Peyer's patch (tissue), 4 donors: ENCODE measurements at regions not wholly inside any gene's neighbourhood (a gene's known extent, or its start where the extent isn't known, plus 50 kb on each side); places are given as distances from the start of the nearest gene placed in this dataset.

Experiments used
- CTCF ChIP-seq, 6 experiments: fragments of 450-650 bp in 4 of 6; fragments of 200-600 bp in 2 of 6; sonication (generic) in 1 of 6; IDR thresholded peaks; one replicate each; pipeline ENCODE4 v1.5.1; 2017 to 2019; ENCODE audit warnings: antibody characterized with exemption in 6 of 6, mild to moderate bottlenecking in 3 of 6, moderate library complexity in 1 of 6
- POLR2A ChIP-seq, 2 donors: fragments of 450-650 bp; IDR thresholded peaks; one replicate each; pipeline ENCODE4 v1.5.1; 2017; ENCODE audit warnings: antibody characterized with exemption in 2 of 2, mild to moderate bottlenecking in 2 of 2, moderate library complexity in 2 of 2

GRCh38 chr1:191992118-191992517, 166.1 kb upstream of the RGS18 start:
- no peak for TF ChIP-seq CTCF (IDR thresholded peaks at IDR 0.05)
- TF ChIP-seq POLR2A (IDR thresholded peaks at IDR 0.05): no peak
